CD14-positive monocyte (primary cell): ENCODE measurements at regions not wholly inside any gene's neighbourhood (a gene's known extent, or its start where the extent isn't known, plus 50 kb on each side); places are given as distances from the start of the nearest gene placed in this dataset.

Source experiments
- DNase-seq, 3 donors: peaks; one replicate each; pipeline ENCODE4 v3.0.0-alpha.2; 2011 to 2022
- H2AFZ ChIP-seq: 2 replicates; pipeline ENCODE4 v1.6.0; 2012; ENCODE audit warnings: mild to moderate bottlenecking, low read depth, low read length, inconsistent platforms; ENCODE audit not compliant: insufficient read depth, poor library complexity, severe bottlenecking
- H3K27ac ChIP-seq, 2 donors: 1 replicate in 1 of 2; 2 replicates in 1 of 2; pipeline ENCODE4 v1.5.1; 2012 to 2013; ENCODE audit warnings: low read length in 2 of 2, control low read depth in 1 of 2, inconsistent platforms in 1 of 2, low read depth in 1 of 2, mild to moderate bottlenecking in 1 of 2
- H3K27me3 ChIP-seq, 2 donors: one replicate each; pipeline versions ENCODE4 v1.6.0 to v1.6.1; 2011 to 2013; ENCODE audit warnings: low read length in 2 of 2; ENCODE audit not compliant: control insufficient read depth in 2 of 2, insufficient read depth in 2 of 2
- H3K36me3 ChIP-seq, 2 donors: replicated peaks in 1 of 2; 1 replicate in 1 of 2; 2 replicates in 1 of 2; pipeline versions ENCODE4 v1.5.1 to v1.6.1; 2012 to 2013; ENCODE audit warnings: low read length in 2 of 2, control low read depth in 1 of 2, inconsistent platforms in 1 of 2, mild to moderate bottlenecking in 1 of 2; ENCODE audit not compliant: insufficient read depth in 2 of 2, control insufficient read depth in 1 of 2
- H3K4me1 ChIP-seq, 2 donors: 1 replicate in 1 of 2; 2 replicates in 1 of 2; pipeline versions ENCODE4 v1.5.1 to v1.6.1; 2012 to 2013; ENCODE audit warnings: low read length in 2 of 2, control low read depth in 1 of 2, inconsistent platforms in 1 of 2, mild to moderate bottlenecking in 1 of 2, moderate library complexity in 1 of 2; ENCODE audit not compliant: insufficient read depth in 2 of 2, control insufficient read depth in 1 of 2
- H3K4me2 ChIP-seq: replicated peaks from 2 replicates; pipeline ENCODE3; 2012; ENCODE audit warnings: low read length, moderate library complexity, mild to moderate bottlenecking; ENCODE audit not compliant: poor library complexity, severe bottlenecking; ENCODE audit errors: extremely low read depth
- H3K4me3 ChIP-seq, 3 experiments: fragments of 200-600 bp in 1 of 3; sonication (generic) in 1 of 3; replicated peaks in 1 of 3; 1 replicate in 2 of 3; 2 replicates in 1 of 3; pipeline ENCODE4 v1.5.1; 2011 to 2013; ENCODE audit warnings: low read length in 3 of 3, mild to moderate bottlenecking in 3 of 3, control low read depth in 2 of 3, low read depth in 2 of 3, inconsistent platforms in 1 of 3, moderate library complexity in 1 of 3
- H3K79me2 ChIP-seq: 2 replicates; pipeline ENCODE4 v1.6.0; 2012; ENCODE audit warnings: mild to moderate bottlenecking, control low read depth, inconsistent platforms, low read length, moderate library complexity; ENCODE audit not compliant: insufficient read depth
- H3K9ac ChIP-seq: 2 replicates; pipeline ENCODE4 v1.6.0; 2017; ENCODE audit warnings: low read length, mild to moderate bottlenecking; ENCODE audit not compliant: insufficient read depth, poor library complexity, severe bottlenecking
- H3K9me3 ChIP-seq, 2 donors: replicated peaks in 1 of 2; 1 replicate in 1 of 2; 2 replicates in 1 of 2; pipeline versions ENCODE4 v1.5.1 to v1.6.1; 2012 to 2013; ENCODE audit warnings: low read length in 2 of 2, control low read depth in 1 of 2; ENCODE audit not compliant: control insufficient read depth in 1 of 2, insufficient read depth in 1 of 2
- H4K20me1 ChIP-seq: 2 replicates; pipeline ENCODE4 v1.6.0; 2012; ENCODE audit warnings: mild to moderate bottlenecking, low read length, control low read depth, moderate library complexity; ENCODE audit not compliant: insufficient read depth
- H3K27ac Mint-ChIP-seq, 7 donors: one replicate each; pipeline ENCODE4 v1.8.0; 2020; ENCODE audit warnings: mild to moderate bottlenecking in 7 of 7, mixed read lengths in 7 of 7, moderate library complexity in 6 of 7, inconsistent platforms in 2 of 7
- H3K27me3 Mint-ChIP-seq, 3 donors: one replicate each; pipeline ENCODE4 v1.8.0; 2021 to 2022; ENCODE audit warnings: low read depth in 3 of 3, mild to moderate bottlenecking in 3 of 3, mixed read lengths in 3 of 3, moderate library complexity in 3 of 3, inconsistent platforms in 1 of 3
- H3K36me3 Mint-ChIP-seq, 2 donors: one replicate each; pipeline ENCODE4 v1.8.0; 2020; ENCODE audit warnings: mixed read lengths in 2 of 2, inconsistent platforms in 1 of 2, mild to moderate bottlenecking in 1 of 2
- H3K4me1 Mint-ChIP-seq: one replicate; pipeline ENCODE4 v1.8.0; 2020; ENCODE audit warnings: mild to moderate bottlenecking, mixed read lengths
- H3K4me3 Mint-ChIP-seq, 2 donors: one replicate each; pipeline ENCODE4 v1.8.0; 2020; ENCODE audit warnings: mild to moderate bottlenecking in 2 of 2, mixed read lengths in 2 of 2, moderate library complexity in 1 of 2
- H3K9me3 Mint-ChIP-seq, 7 donors: one replicate each; pipeline ENCODE4 v1.8.0; 2020 to 2022; ENCODE audit warnings: mixed read lengths in 7 of 7, mild to moderate bottlenecking in 6 of 7, moderate library complexity in 6 of 7, inconsistent platforms in 2 of 7
- WGBS: methylation state at CpG from one replicate; pipeline ENCODE4 v1.1.5; 2013; ENCODE audit warnings: missing lambda C conversion rate; ENCODE audit not compliant: insufficient coverage; 5-methylcytosine and 5-hydroxymethylcytosine counted together
- intact Hi-C, 2 donors: fragments of 100-400 bp; cut with micrococcal nuclease; formaldehyde crosslinking; loops; one replicate each; pipeline versions ENCODE4 v1.15.0 to v1.15.1; 2023
- TF ChIP-seq, protein P1 (sequence below): fragments of 200-600 bp; IDR thresholded peaks from one replicate; pipeline ENCODE4 v1.8.0; 2022; ENCODE audit warnings: antibody characterized with exemption, mild to moderate bottlenecking

DNA sequence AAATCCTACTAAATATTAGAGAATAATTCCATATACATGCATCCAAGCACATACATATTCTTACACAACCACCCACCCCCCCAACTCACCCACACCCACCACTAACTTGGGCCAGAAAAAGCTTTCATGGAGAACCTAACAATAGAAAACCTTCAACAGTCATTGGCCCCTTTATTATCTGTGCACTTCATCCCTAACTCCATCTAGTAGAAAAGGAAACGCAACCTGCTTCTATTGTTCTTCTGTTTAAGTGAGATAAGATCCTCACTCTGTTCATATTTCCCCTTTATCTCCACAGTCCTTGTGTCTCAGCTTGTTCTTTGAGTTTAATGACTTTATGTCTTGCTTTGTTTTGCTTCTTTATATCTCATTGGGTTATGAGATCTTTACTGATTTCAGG is 1740.2 kb upstream of the CELF4 start:
- no peak for DNase-seq
- Mint-ChIP-seq H3K4me1 (no peaks in the 10 kb centered on the region), H3K9me3 (peaks cover 9 to 21% (median 15%) of the 10 kb centered on the region in 7 donors), H3K27ac (no peak overlapping the region), H3K4me3 (no peak overlapping the region), H3K36me3 (no peaks in the 10 kb centered on the region), H3K27me3 (no peaks in the 10 kb centered on the region)
- Histone ChIP-seq H3K4me1 (no peaks in the 10 kb centered on the region), H3K27ac (no peak overlapping the region), H2AFZ (no peak overlapping the region), H3K4me2 (no peak overlapping the region), H3K27me3 (no peaks in the 10 kb centered on the region), H4K20me1 (no peaks in the 10 kb centered on the region), H3K9me3 (peaks cover 13 to 23% of the 10 kb centered on the region in 2 donors), H3K36me3 (no peaks in the 10 kb centered on the region), H3K9ac (no peak overlapping the region), H3K79me2 (no peaks in the 10 kb centered on the region), H3K4me3 (no peak overlapping the region)
- intact Hi-C loops = no loop called here
- no CpG with 5 or more reads among the region's 1 CpG for WGBS
- TF ChIP-seq, protein P1, sequence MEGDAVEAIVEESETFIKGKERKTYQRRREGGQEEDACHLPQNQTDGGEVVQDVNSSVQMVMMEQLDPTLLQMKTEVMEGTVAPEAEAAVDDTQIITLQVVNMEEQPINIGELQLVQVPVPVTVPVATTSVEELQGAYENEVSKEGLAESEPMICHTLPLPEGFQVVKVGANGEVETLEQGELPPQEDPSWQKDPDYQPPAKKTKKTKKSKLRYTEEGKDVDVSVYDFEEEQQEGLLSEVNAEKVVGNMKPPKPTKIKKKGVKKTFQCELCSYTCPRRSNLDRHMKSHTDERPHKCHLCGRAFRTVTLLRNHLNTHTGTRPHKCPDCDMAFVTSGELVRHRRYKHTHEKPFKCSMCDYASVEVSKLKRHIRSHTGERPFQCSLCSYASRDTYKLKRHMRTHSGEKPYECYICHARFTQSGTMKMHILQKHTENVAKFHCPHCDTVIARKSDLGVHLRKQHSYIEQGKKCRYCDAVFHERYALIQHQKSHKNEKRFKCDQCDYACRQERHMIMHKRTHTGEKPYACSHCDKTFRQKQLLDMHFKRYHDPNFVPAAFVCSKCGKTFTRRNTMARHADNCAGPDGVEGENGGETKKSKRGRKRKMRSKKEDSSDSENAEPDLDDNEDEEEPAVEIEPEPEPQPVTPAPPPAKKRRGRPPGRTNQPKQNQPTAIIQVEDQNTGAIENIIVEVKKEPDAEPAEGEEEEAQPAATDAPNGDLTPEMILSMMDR = no peak

DNA sequence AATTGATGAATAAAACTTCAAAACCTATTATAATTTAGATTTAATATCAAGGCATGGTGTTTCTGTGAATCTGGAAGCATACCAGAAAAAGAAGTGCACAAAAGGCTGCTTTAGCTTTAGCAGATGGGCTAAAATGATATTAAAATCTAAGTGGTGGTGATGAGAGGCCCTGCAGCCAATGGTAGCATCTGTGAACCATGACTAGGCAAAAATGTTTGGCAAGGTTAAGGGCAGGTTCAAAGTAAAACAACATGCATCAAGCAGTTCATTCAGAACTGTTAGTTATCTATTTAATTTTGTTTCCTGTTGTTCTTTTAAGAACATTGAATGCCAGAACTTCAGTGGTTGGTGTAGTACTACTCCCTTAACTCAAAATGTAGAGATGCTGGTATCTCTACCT is 1736.9 kb upstream of the CELF4 start:
- Mint-ChIP-seq H3K9me3 (peaks cover 0 to 14% (median 5%) of the 10 kb centered on the region in 7 donors), H3K27ac (no peak overlapping the region), H3K4me3 (no peak overlapping the region), H3K27me3 (no peaks in the 10 kb centered on the region), H3K36me3 (no peaks in the 10 kb centered on the region), H3K4me1 (no peaks in the 10 kb centered on the region)
- no peaks in the 10 kb centered on the region for H4K20me1 ChIP-seq
- peaks cover 0 to 2% of the 10 kb centered on the region in 2 donors for H3K9me3 ChIP-seq
- H3K4me3 ChIP-seq = no peak overlapping the region
- no peak overlapping the region for H3K27ac ChIP-seq
- no peaks in the 10 kb centered on the region for H3K4me1 ChIP-seq
- no peaks in the 10 kb centered on the region for H3K27me3 ChIP-seq
- H3K9ac ChIP-seq = no peak overlapping the region
- no peaks in the 10 kb centered on the region for H3K79me2 ChIP-seq
- H3K4me2 ChIP-seq = no peak overlapping the region
- no peak overlapping the region for H2AFZ ChIP-seq
- no peak for DNase-seq
- H3K36me3 ChIP-seq = no peaks in the 10 kb centered on the region
- intact Hi-C loops = no loop called here
- TF ChIP-seq, protein P1 = no peak
